Loucy (cell line): ENCODE measurements at regions not wholly inside any gene's neighbourhood (a gene's known extent, or its start where the extent isn't known, plus 50 kb on each side); places are given as distances from the start of the nearest gene placed in this dataset.

Experiments
- H2AFZ ChIP-seq: fragments of 200-600 bp; sonication (generic); 2 replicates; pipeline ENCODE4 v1.6.0; 2016; ENCODE audit warnings: antibody characterized with exemption, mild to moderate bottlenecking, low read length, moderate library complexity
- H3F3A ChIP-seq: fragments of 200-600 bp; 2 replicates; pipeline ENCODE4 v1.6.0; 2016; ENCODE audit warnings: antibody characterized with exemption, low read depth, mild to moderate bottlenecking
- H3K27me3 ChIP-seq: fragments of 200-600 bp; sonication (generic); 2 replicates; pipeline ENCODE4 v1.6.1; 2014; ENCODE audit warnings: low read length, mild to moderate bottlenecking; ENCODE audit not compliant: insufficient read depth, poor library complexity, severe bottlenecking
- H3K36me3 ChIP-seq: fragments of 200-600 bp; sonication (generic); 2 replicates; pipeline ENCODE4 v1.6.1; 2016; ENCODE audit warnings: low read length; ENCODE audit not compliant: insufficient read depth
- H3K4me1 ChIP-seq: fragments of 200-600 bp; sonication (generic); 2 replicates; pipeline ENCODE4 v1.5.1; 2014; ENCODE audit warnings: low read length, mild to moderate bottlenecking; ENCODE audit not compliant: insufficient read depth, poor library complexity, severe bottlenecking
- H3K4me2 ChIP-seq: fragments of 200-600 bp; sonication (generic); 2 replicates; pipeline ENCODE4 v1.6.0; 2014; ENCODE audit warnings: antibody characterized with exemption, low read length, low read depth, mild to moderate bottlenecking; ENCODE audit not compliant: poor library complexity, severe bottlenecking
- H3K4me3 ChIP-seq: fragments of 200-600 bp; sonication (generic); 2 replicates; pipeline ENCODE4 v1.5.1; 2014; ENCODE audit warnings: low read length, mild to moderate bottlenecking, mixed read lengths; ENCODE audit not compliant: poor library complexity, severe bottlenecking
- H3K79me2 ChIP-seq: fragments of 200-600 bp; sonication (generic); 2 replicates; pipeline ENCODE4 v1.6.1; 2014; ENCODE audit warnings: low read length; ENCODE audit not compliant: insufficient read depth
- H3K9ac ChIP-seq: fragments of 200-600 bp; sonication (generic); 2 replicates; pipeline ENCODE4 v1.6.0; 2014; ENCODE audit warnings: mild to moderate bottlenecking, low read depth, low read length, moderate library complexity; ENCODE audit not compliant: poor library complexity, severe bottlenecking
- H3K9me2 ChIP-seq: fragments of 200-600 bp; sonication (generic); replicated peaks from 2 replicates; pipeline ENCODE4 v1.6.1; 2016; ENCODE audit warnings: low read depth, low read length, mixed read lengths
- H3K9me3 ChIP-seq: fragments of 200-600 bp; sonication (generic); 2 replicates; pipeline ENCODE4 v1.6.1; 2014; ENCODE audit warnings: mild to moderate bottlenecking, antibody characterized with exemption, low read length, low read depth; ENCODE audit not compliant: insufficient read depth
- H4K20me1 ChIP-seq: fragments of 200-600 bp; sonication (generic); 2 replicates; pipeline ENCODE4 v1.6.0; 2014; ENCODE audit warnings: antibody characterized with exemption, low read length, mild to moderate bottlenecking; ENCODE audit not compliant: insufficient read depth, poor library complexity, severe bottlenecking
- EZH2phosphoT487 ChIP-seq: fragments of 200-600 bp; IDR thresholded peaks from 2 replicates; pipeline ENCODE4 v1.6.1; 2018; ENCODE audit warnings: antibody characterized with exemption, mild to moderate bottlenecking, moderate library complexity, borderline replicate concordance
- TF ChIP-seq, protein P1 (sequence below): fragments of 200-600 bp; sonication (generic); conservative IDR thresholded peaks from 2 replicates; pipeline ENCODE4 v1.5.1; 2014; ENCODE audit warnings: mild to moderate bottlenecking, antibody characterized with exemption, low read length

DNA sequence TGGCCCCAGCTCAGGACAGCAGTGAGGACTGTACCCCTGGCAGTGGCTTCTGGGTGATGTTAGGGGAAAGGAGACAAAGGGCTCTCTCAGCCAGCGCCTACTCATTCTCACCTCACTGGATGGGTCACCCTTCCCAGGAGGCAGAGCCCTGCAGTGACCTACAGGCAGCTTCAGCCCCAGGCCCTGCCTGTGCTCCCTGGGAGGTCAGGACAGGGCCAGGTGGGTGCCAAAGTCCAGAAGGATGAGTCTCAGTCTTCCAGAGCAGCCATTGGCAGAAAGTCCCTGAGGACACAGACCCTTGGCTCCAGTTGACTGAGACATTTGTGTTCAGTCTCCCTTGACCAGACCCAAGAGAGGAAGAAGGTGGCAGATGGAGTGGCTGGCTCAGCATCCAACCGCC lies 75.1 kb downstream of the TEX51 start:
- no peaks in the 10 kb centered on the region for H3K9me2 ChIP-seq

DNA sequence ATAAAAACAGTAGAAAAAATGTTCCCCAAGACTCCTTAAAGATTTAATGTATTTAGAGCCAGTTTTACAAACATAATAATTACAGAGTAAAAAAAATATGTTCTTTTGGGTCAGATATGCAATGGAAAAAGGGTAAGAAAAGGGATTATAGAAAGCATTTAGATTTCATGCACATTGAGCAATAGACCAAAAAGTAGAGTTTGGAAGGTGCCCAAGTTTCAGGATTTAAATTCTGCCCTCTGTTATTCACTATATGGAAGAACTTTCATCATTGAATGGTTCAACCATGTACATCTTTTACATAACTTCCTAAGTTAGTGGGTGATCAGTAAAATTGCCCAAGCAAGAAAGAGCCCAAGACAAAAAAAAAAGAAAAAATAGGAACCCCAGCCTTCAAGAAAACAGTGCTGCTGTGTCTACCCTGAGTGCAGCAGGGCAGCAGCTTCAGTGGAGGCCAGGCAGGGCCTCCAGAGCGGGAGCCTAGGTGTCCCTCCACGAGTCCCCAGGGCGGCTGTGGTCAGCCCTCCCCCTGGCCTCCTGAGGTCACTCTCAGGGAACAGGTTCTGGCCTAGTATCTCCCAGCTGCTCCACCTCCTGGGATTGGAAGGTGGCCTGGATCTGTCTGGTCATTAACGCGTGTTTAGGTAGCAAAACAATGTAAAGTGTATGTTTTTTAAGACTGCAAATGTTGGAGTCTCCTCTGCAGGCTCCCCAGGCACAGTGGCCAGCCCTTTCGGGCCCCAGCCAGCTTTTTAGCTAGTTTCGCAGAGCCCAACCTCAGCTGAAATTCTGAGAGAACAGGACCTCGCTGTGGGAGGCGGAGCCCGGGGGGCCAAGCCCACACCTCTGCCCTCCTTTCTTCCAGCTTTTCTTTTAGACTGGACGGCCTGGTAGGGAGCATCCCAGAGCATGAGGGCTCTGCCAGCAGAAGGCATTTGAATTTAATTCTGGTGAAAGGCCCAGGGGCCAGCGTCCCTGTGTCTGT lies 77.3 kb downstream of the TEX51 start:
- no peak overlapping the region for H3K9ac ChIP-seq
- H3K4me3 ChIP-seq, result no peak overlapping the region
- no peaks in the 10 kb centered on the region for H3K79me2 ChIP-seq
- H3K9me2 ChIP-seq, result no peaks in the 10 kb centered on the region
- no peak overlapping the region for H3K4me2 ChIP-seq
- no peak overlapping the region for H2AFZ ChIP-seq
- H3K9me3 ChIP-seq, result no peaks in the 10 kb centered on the region
- H3K27me3 ChIP-seq, result no peaks in the 10 kb centered on the region
- no peak for TF ChIP-seq EZH2phosphoT487
- TF ChIP-seq, protein P1, sequence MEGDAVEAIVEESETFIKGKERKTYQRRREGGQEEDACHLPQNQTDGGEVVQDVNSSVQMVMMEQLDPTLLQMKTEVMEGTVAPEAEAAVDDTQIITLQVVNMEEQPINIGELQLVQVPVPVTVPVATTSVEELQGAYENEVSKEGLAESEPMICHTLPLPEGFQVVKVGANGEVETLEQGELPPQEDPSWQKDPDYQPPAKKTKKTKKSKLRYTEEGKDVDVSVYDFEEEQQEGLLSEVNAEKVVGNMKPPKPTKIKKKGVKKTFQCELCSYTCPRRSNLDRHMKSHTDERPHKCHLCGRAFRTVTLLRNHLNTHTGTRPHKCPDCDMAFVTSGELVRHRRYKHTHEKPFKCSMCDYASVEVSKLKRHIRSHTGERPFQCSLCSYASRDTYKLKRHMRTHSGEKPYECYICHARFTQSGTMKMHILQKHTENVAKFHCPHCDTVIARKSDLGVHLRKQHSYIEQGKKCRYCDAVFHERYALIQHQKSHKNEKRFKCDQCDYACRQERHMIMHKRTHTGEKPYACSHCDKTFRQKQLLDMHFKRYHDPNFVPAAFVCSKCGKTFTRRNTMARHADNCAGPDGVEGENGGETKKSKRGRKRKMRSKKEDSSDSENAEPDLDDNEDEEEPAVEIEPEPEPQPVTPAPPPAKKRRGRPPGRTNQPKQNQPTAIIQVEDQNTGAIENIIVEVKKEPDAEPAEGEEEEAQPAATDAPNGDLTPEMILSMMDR, result no peak
- H3K4me1 ChIP-seq, result no peaks in the 10 kb centered on the region
- H3F3A ChIP-seq, result no peaks in the 10 kb centered on the region
- no peaks in the 10 kb centered on the region for H4K20me1 ChIP-seq
- no peaks in the 10 kb centered on the region for H3K36me3 ChIP-seq

More for the DNA sequence above, 75.1 kb downstream of the TEX51 start:
- H2AFZ ChIP-seq, result no peak overlapping the region
- no peaks in the 10 kb centered on the region for H3K27me3 ChIP-seq
- no peaks in the 10 kb centered on the region for H3F3A ChIP-seq
- no peak overlapping the region for H3K4me3 ChIP-seq
- no peaks in the 10 kb centered on the region for H4K20me1 ChIP-seq
- no peaks in the 10 kb centered on the region for H3K36me3 ChIP-seq
- no peaks in the 10 kb centered on the region for H3K9me3 ChIP-seq
- no peaks in the 10 kb centered on the region for H3K4me1 ChIP-seq
- H3K4me2 ChIP-seq, result no peak overlapping the region
- TF ChIP-seq, protein P1, result no peak
- TF ChIP-seq EZH2phosphoT487, result no peak
- H3K79me2 ChIP-seq, result no peaks in the 10 kb centered on the region
- no peak overlapping the region for H3K9ac ChIP-seq

DNA sequence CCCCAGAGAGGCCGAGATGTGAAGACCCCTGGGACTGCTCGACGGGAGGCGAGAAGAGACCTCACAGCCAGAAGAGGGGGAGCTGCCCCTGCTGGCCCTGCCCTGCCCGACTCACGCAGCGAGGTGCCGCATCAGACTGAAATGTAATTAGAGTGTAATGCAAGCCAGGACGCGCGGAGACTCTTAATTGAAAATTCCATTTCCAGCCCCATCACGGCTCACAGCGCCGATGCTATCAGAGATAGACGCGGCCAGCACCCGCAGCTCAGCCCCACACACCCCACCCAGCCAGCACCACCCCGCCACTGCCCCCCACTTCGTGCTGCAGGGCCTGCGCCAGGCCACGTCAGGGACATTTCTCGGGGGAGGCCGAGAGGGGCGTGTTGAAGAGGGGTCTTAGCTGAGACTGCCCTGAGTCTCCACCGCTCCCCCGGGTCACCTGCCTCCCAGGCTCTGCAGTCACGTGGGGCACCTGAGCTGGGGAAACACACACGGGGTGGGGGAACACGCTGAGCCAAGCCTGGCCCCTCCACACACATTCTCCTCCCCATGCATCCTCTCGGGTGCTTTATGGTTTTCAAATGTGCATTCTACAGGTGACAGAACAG lies 78.1 kb downstream of the TEX51 start:
- no peaks in the 10 kb centered on the region for H3K36me3 ChIP-seq

More for the DNA sequence above, 78.1 kb downstream of the TEX51 start:
- no peaks in the 10 kb centered on the region for H3K4me1 ChIP-seq
- H3K4me2 ChIP-seq, result no peak overlapping the region
- no peak overlapping the region for H2AFZ ChIP-seq
- H3K27me3 ChIP-seq, result no peaks in the 10 kb centered on the region
- no peaks in the 10 kb centered on the region for H3K9me3 ChIP-seq
- no peak for TF ChIP-seq EZH2phosphoT487
- TF ChIP-seq, protein P1, result no peak
- no peak overlapping the region for H3K9ac ChIP-seq
- no peak overlapping the region for H3K4me3 ChIP-seq
- no peaks in the 10 kb centered on the region for H3F3A ChIP-seq
- no peaks in the 10 kb centered on the region for H3K9me2 ChIP-seq
- no peaks in the 10 kb centered on the region for H3K79me2 ChIP-seq
- H4K20me1 ChIP-seq, result no peaks in the 10 kb centered on the region
